NT2/D1 (cell line): ENCODE measurements at regions not wholly inside any gene's neighbourhood (a gene's known extent, or its start where the extent isn't known, plus 50 kb on each side); places are given as distances from the start of the nearest gene placed in this dataset.

Source experiments
- SUZ12 ChIP-seq: IDR thresholded peaks from 2 replicates; pipeline ENCODE4 v1.6.1; 2011; ENCODE audit not compliant: insufficient read length, insufficient read depth; ENCODE audit errors: extremely low read depth
- YY1 ChIP-seq: IDR thresholded peaks from 2 replicates; pipeline ENCODE4 v1.6.1; 2011; ENCODE audit not compliant: insufficient read length, insufficient read depth
- ZNF274 ChIP-seq: IDR thresholded peaks from 2 replicates; pipeline ENCODE4 v1.6.1; 2011; ENCODE audit warnings: mild to moderate bottlenecking, low read depth, low read length

GRCh38 chrX:64093761-64094160, 111.7 kb downstream of the AMER1 start:
- TF ChIP-seq ZNF274 (no peak), YY1 (no peak), SUZ12 (no peak)
